BLaER1 treated with 17β-estradiol and CSF1 and Interleukin-3, amounts not matched to agents 10 nM and 100 nM (cell line): ENCODE measurements at regions not wholly inside any gene's neighbourhood (a gene's known extent, or its start where the extent isn't known, plus 50 kb on each side); places are given as distances from the start of the nearest gene placed in this dataset.

ENCODE experiments used
- H3K27ac ChIP-seq, 11 experiments: shearing (Covaris generic); formaldehyde crosslinking; 2 replicates each; pipeline ENCODE4 v1.8.1; 2022
- H3K27me3 ChIP-seq, 11 experiments: shearing (Covaris generic); formaldehyde crosslinking; 2 replicates each; pipeline ENCODE4 v1.8.1; 2022
- H3K36me3 ChIP-seq, 11 experiments: shearing (Covaris generic); formaldehyde crosslinking; 2 replicates each; pipeline ENCODE4 v1.8.1; 2022
- H3K4me1 ChIP-seq, 10 experiments: shearing (Covaris generic); formaldehyde crosslinking; 2 replicates each; pipeline ENCODE4 v1.8.1; 2022
- H3K4me2 ChIP-seq, 11 experiments: shearing (Covaris generic); formaldehyde crosslinking; 2 replicates each; pipeline ENCODE4 v1.8.1; 2022
- H3K4me3 ChIP-seq, 10 experiments: shearing (Covaris generic); formaldehyde crosslinking; 2 replicates each; pipeline ENCODE4 v1.8.1; 2022
- H3K9ac ChIP-seq, 11 experiments: shearing (Covaris generic); formaldehyde crosslinking; 2 replicates each; pipeline ENCODE4 v1.8.1; 2022
- H3K9me3 ChIP-seq, 11 experiments: shearing (Covaris generic); formaldehyde crosslinking; replicated peaks in 1 of 11; 2 replicates each; pipeline ENCODE4 v1.8.1; 2022
- H4K20me1 ChIP-seq, 11 experiments: shearing (Covaris generic); formaldehyde crosslinking; 2 replicates each; pipeline ENCODE4 v1.8.1; 2022
- Cebpa-rat ChIP-seq, 11 experiments: shearing (Covaris generic); IDR thresholded peaks; 2 replicates each; pipeline ENCODE4 v1.8.1; 2022

- Histone ChIP-seq H3K9ac (no peak overlapping the region), H3K4me1 (no peaks in the 10 kb centered on the region)
- no peak for TF ChIP-seq Cebpa-rat (IDR thresholded peaks at IDR 0.05)
Observed at GRCh38 chr7:153413199-153413539, 639.0 kb upstream of the DPP6 start.

GRCh38 chr7:153413540-153414287 is 638.5 kb upstream of the DPP6 start:
- Histone ChIP-seq H3K4me2 (no peak overlapping the region), H4K20me1 (no peaks in the 10 kb centered on the region), H3K27ac (no peak overlapping the region), H3K9ac (no peak overlapping the region), H3K9me3 (peaks cover 17 to 35% (median 30%) of the 10 kb centered on the region in 11 experiments; a peak in 21 of 22 replicates), H3K4me1 (no peaks in the 10 kb centered on the region), H3K36me3 (no peaks in the 10 kb centered on the region), H3K4me3 (no peak overlapping the region), H3K27me3 (no peaks in the 10 kb centered on the region)
- TF ChIP-seq Cebpa-rat (IDR thresholded peaks at IDR 0.05) = no peak

More at GRCh38 chr7:153413199-153413539, 639.0 kb upstream of the DPP6 start:
- H3K27me3 ChIP-seq = no peaks in the 10 kb centered on the region
- H3K27ac ChIP-seq = no peak overlapping the region
- no peaks in the 10 kb centered on the region for H3K36me3 ChIP-seq
- no peaks in the 10 kb centered on the region for H4K20me1 ChIP-seq
- H3K4me2 ChIP-seq = no peak overlapping the region
- no peak overlapping the region for H3K4me3 ChIP-seq
- peaks cover 17 to 37% (median 30%) of the 10 kb centered on the region in 11 experiments; a peak in 21 of 22 replicates for H3K9me3 ChIP-seq

DNA sequence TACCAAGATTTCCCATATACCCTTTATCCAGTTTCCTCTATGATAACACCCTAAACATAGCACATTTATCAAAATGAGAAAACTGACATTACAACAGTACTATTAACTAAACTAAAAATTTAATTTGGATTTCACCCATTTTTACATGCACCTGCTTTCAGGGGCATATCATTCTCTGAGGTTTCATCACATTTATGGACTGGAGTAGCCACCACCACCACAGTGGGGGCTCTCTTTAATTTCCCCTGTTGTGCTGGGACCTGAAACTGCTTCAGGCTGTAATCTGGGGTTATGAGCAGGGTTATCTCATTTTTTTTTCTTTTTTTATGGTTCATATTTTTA is 637.9 kb upstream of the DPP6 start:
- Histone ChIP-seq H4K20me1 (no peaks in the 10 kb centered on the region), H3K27ac (no peak overlapping the region), H3K4me1 (no peaks in the 10 kb centered on the region), H3K27me3 (no peaks in the 10 kb centered on the region), H3K4me2 (no peak overlapping the region), H3K4me3 (no peak overlapping the region), H3K36me3 (no peaks in the 10 kb centered on the region), H3K9ac (no peak overlapping the region), H3K9me3 (peaks cover 17 to 35% (median 30%) of the 10 kb centered on the region in 11 experiments; a peak in 21 of 22 replicates)
- no peak for TF ChIP-seq Cebpa-rat (IDR thresholded peaks at IDR 0.05)

DNA sequence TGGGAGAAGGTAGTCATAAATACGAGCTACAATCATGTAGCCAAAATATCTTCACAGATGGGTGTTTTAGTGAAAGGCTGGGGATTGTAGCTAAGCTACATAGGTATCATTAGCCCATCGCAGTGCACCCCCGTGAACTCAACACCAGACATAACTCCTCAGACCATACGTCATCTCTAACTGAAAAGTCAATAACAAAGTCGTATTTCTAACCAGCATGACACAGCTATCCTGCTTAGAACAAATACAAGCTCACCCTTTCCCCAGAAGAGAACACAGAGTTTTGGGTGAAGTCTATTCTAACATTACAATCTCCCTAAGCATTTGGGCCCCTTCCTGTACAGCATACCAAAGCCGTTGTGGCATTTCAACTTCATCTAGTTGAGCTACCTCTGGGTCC is 636.6 kb upstream of the DPP6 start:
- no peaks in the 10 kb centered on the region for H3K36me3 ChIP-seq
- no peak overlapping the region for H3K9ac ChIP-seq
- no peak overlapping the region for H3K4me2 ChIP-seq
- peaks cover 17 to 31% (median 30%) of the 10 kb centered on the region in 11 experiments; a peak in 21 of 22 replicates for H3K9me3 ChIP-seq
- no peaks in the 10 kb centered on the region for H3K27me3 ChIP-seq
- TF ChIP-seq Cebpa-rat (IDR thresholded peaks at IDR 0.05) = no peak
- no peak overlapping the region for H3K27ac ChIP-seq
- no peaks in the 10 kb centered on the region for H3K4me1 ChIP-seq
- no peaks in the 10 kb centered on the region for H4K20me1 ChIP-seq
- H3K4me3 ChIP-seq = no peak overlapping the region

DNA sequence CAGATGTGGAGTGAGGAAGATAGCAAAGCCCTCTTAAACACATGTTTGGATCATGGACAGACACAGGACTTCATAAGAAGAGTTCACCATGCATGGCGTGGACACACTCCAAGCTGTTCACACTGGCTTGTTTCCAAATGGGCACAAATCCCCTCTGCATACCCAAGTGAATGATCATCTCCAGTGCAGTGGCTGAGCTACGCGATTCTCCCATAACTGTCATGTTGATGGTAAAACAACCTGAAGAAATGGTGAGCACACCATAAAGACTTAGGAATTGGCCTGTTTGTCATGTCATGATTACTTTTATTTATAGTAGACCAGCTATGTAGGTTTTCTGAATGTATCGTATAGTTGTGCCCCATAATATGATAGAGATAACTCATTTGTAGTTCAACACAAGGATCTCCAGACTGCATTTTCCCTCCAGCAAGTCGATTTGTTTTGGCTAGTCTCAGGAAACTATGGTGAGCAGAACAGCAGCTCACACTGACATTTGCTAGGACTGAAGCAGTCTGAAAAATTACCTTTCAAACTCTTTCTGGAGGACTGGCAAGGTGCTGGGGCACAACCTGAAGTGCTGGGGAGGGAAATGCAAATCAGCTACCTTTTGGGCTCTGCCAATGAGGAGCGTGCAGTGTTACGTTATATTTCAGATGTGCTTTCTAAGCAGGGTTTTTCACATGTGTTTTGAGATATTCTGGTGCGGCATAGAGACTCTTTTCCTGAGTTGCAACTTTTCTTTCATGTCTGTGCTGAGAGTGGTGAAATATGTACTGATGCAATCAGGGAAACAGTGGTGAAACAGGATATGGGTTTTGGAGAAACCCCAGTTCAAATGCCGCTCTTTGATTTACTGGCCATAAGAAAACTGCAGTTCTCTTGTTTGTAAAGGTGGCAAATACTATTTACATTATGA is 629.6 kb upstream of the DPP6 start:
- Histone ChIP-seq H3K4me3 (no peak overlapping the region), H3K36me3 (no peaks in the 10 kb centered on the region), H3K9ac (peak overlapping the region in 8 of 11 experiments; percentile 2 to 61 (median 23); a peak in 8 of 22 replicates), H3K4me2 (peak overlapping the region; percentile 33 to 71 (median 55); a peak in 21 of 22 replicates), H4K20me1 (no peaks in the 10 kb centered on the region), H3K27ac (peak overlapping the region; percentile 63 to 77 (median 69); a peak in 21 of 22 replicates), H3K4me1 (peaks cover 18 to 26% (median 22%) of the 10 kb centered on the region in 10 experiments), H3K27me3 (no peaks in the 10 kb centered on the region), H3K9me3 (peaks cover 0 to 12% (median 0%) of the 10 kb centered on the region in 11 experiments; a peak in 6 of 22 replicates)
- TF ChIP-seq Cebpa-rat (IDR thresholded peaks at IDR 0.05) = peak in 7 of 11 experiments; percentile 28 to 85 (median 78); a peak in 14 of 22 replicates

GRCh38 chr7:153423210-153423590 is 629.0 kb upstream of the DPP6 start:
- H3K27ac ChIP-seq = peak overlapping the region; percentile 63 to 77 (median 69); a peak in 20 of 22 replicates
- H4K20me1 ChIP-seq = no peaks in the 10 kb centered on the region
- peak overlapping the region in 2 of 11 experiments; percentile 8 to 31; a peak in 4 of 22 replicates for H3K9ac ChIP-seq
- H3K4me3 ChIP-seq = no peak overlapping the region
- peaks cover 0 to 12% (median 0%) of the 10 kb centered on the region in 11 experiments; a peak in 6 of 22 replicates for H3K9me3 ChIP-seq
- H3K36me3 ChIP-seq = no peaks in the 10 kb centered on the region
- TF ChIP-seq Cebpa-rat (IDR thresholded peaks at IDR 0.05) = peak in 3 of 11 experiments; percentile 4 to 8 (median 5); a peak in 2 of 22 replicates
- H3K4me1 ChIP-seq = peaks cover 18 to 26% (median 22%) of the 10 kb centered on the region in 10 experiments
- H3K4me2 ChIP-seq = peak overlapping the region; percentile 36 to 71 (median 55); a peak in 21 of 22 replicates
- no peaks in the 10 kb centered on the region for H3K27me3 ChIP-seq

GRCh38 chr7:153430931-153431330 is 621.3 kb upstream of the DPP6 start:
- no peak overlapping the region for H3K4me2 ChIP-seq
- no peaks in the 10 kb centered on the region for H3K36me3 ChIP-seq
- H3K4me3 ChIP-seq = no peak overlapping the region
- 0 out of 22 replicates have a peak, but pooled peaks cover 0 to 3% (median 0%) of the 10 kb centered on the region in 11 experiments for H3K27me3 ChIP-seq
- H3K9ac ChIP-seq = no peak overlapping the region
- no peaks in the 10 kb centered on the region for H3K4me1 ChIP-seq
- peaks cover 0 to 15% (median 5%) of the 10 kb centered on the region in 11 experiments; a peak in 3 of 22 replicates for H3K9me3 ChIP-seq
- no peaks in the 10 kb centered on the region for H4K20me1 ChIP-seq
- no peak overlapping the region for H3K27ac ChIP-seq
- TF ChIP-seq Cebpa-rat (IDR thresholded peaks at IDR 0.05) = no peak

- 0 out of 22 replicates have a peak, but pooled peaks cover 0 to 3% (median 0%) of the 10 kb centered on the region in 11 experiments for H3K27me3 ChIP-seq
- H3K4me2 ChIP-seq = no peak overlapping the region
- H3K4me1 ChIP-seq = no peaks in the 10 kb centered on the region
- no peaks in the 10 kb centered on the region for H4K20me1 ChIP-seq
- H3K27ac ChIP-seq = no peak overlapping the region
- H3K9ac ChIP-seq = no peak overlapping the region
- TF ChIP-seq Cebpa-rat (IDR thresholded peaks at IDR 0.05) = no peak
- no peaks in the 10 kb centered on the region for H3K36me3 ChIP-seq
- H3K4me3 ChIP-seq = no peak overlapping the region
- H3K9me3 ChIP-seq = peaks cover 0 to 15% (median 5%) of the 10 kb centered on the region in 11 experiments; a peak in 3 of 22 replicates
Observed at GRCh38 chr7:153432063-153432462, 620.1 kb upstream of the DPP6 start.

DNA sequence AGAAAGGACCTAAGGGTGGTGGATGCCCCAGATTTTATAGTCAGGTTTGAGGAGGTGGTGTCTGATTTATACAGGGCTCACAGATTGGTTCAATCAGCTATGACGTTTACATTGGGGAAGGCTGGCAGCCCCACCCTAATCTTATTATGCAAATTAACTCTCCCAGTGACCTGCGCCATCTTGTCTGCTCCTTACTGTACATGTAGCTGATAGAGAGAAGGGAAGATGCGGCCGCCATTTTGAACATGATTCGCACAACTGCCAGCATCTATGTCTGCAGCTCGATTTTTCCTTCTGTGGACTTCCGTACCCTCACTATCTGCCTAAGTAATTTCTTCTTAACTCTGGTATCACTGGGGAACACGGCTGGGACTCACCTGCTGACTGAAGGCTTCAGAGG is 619.0 kb upstream of the DPP6 start:
- no peak overlapping the region for H3K4me2 ChIP-seq

More for the DNA sequence above, 619.0 kb upstream of the DPP6 start:
- TF ChIP-seq Cebpa-rat (IDR thresholded peaks at IDR 0.05) = no peak
- Histone ChIP-seq H3K27me3 (0 out of 22 replicates have a peak, but pooled peaks cover 0 to 3% (median 0%) of the 10 kb centered on the region in 11 experiments), H3K4me3 (no peak overlapping the region), H4K20me1 (no peaks in the 10 kb centered on the region), H3K9ac (no peak overlapping the region), H3K9me3 (peaks cover 0 to 15% (median 5%) of the 10 kb centered on the region in 11 experiments; a peak in 3 of 22 replicates), H3K4me1 (no peaks in the 10 kb centered on the region), H3K27ac (no peak overlapping the region), H3K36me3 (no peaks in the 10 kb centered on the region)
